Adrenal gland (tissue), 5 donors: ENCODE measurements at regions not wholly inside any gene's neighbourhood (a gene's known extent, or its start where the extent isn't known, plus 50 kb on each side); places are given as distances from the start of the nearest gene placed in this dataset.

ENCODE experiments used
- CTCF ChIP-seq, 6 experiments: fragments of 450-650 bp in 4 of 6; fragments of 200-600 bp in 2 of 6; sonication (generic) in 1 of 6; IDR thresholded peaks; 1 replicate in 5 of 6; 2 replicates in 1 of 6; pipeline versions ENCODE4 v1.5.1 to v1.8.0; 2016 to 2021; ENCODE audit warnings: antibody characterized with exemption in 6 of 6, mild to moderate bottlenecking in 2 of 6, moderate library complexity in 1 of 6
- POLR2A ChIP-seq, 2 donors: fragments of 450-650 bp; IDR thresholded peaks; one replicate each; pipeline ENCODE4 v1.6.1; 2017; ENCODE audit warnings: antibody characterized with exemption in 2 of 2, mild to moderate bottlenecking in 2 of 2, moderate library complexity in 1 of 2
- donor health status: DM: no; HTN: no; CAD: no.

- TF ChIP-seq POLR2A (IDR thresholded peaks at IDR 0.05) (no peak), CTCF (IDR thresholded peaks at IDR 0.05) (no peak)
These were observed 1477.3 kb downstream of the CDH8 start for GRCh38 chr16:60558936-60559335.
